GM12878 (cell line): ENCODE measurements at regions not wholly inside any gene's neighbourhood (a gene's known extent, or its start where the extent isn't known, plus 50 kb on each side); places are given as distances from the start of the nearest gene placed in this dataset.

Experiments used
- ATAC-seq: fragments of 200-7000 bp; cut with Tn5 transposase; 3 replicates; pipeline ENCODE4 v1.9.1; 2020; ENCODE audit warnings: mild to moderate bottlenecking, moderate library complexity
- BruUV-seq: library from RNA; stranded (reverse); fragments of 400-500 nt; replicated peaks from 2 replicates; lab custom pipeline; 2021; lab: Mats Ljungman, UMichigan
- CTCF ChIA-PET: fragments of 300-600 bp; sonication (Branson Sonifier 250); formaldehyde crosslinking; extraction: SDS; loops from one replicate; lab custom pipeline; 2021; ENCODE audit warnings: inconsistent platforms; lab: Yijun Ruan, JAX
- POLR2A ChIA-PET: fragments of 350-600 bp; formaldehyde crosslinking; extraction: SDS; loops from one replicate; lab custom pipeline; 2021; ENCODE audit warnings: inconsistent platforms; lab: Charles Lee
- RAD21 ChIA-PET: fragments of 300-600 bp; sonication (Branson Sonifier 250); formaldehyde crosslinking; loops from one replicate; lab custom pipeline; 2023; ENCODE audit warnings: antibody characterized with exemption; ENCODE audit not compliant: unreplicated experiment; lab: Charles Lee
- SMC1A ChIA-PET: fragments of 300-600 bp; sonication (Branson Sonifier 250); formaldehyde crosslinking; loops from one replicate; lab custom pipeline; 2023; ENCODE audit not compliant: unreplicated experiment, uncharacterized antibody; lab: Charles Lee
- DNase-seq: peaks from one replicate; pipeline ENCODE4 v3.0.0-alpha.2; 2011; ENCODE audit warnings: low read depth, low spot score
- FAIRE-seq: peaks from 3 replicates; lab custom pipeline; 2011; peaks lifted over from hg19 to GRCh38; lab: Jason Lieb, UNC
- H2AFZ ChIP-seq: 2 replicates; pipeline ENCODE4 v1.6.0; 2011; ENCODE audit warnings: low read depth, low read length, control low read depth; ENCODE audit not compliant: control insufficient read depth
- H3K27ac ChIP-seq: 2 replicates; pipeline ENCODE4 v1.5.1; 2011; ENCODE audit warnings: control low read depth; ENCODE audit not compliant: control insufficient read depth, insufficient read depth
- H3K27me3 ChIP-seq, 2 experiments: replicated peaks in 1 of 2; 2 replicates each; pipeline versions ENCODE4 v1.6.0 to v1.6.1; 2011; ENCODE audit warnings: low read length in 1 of 2; ENCODE audit not compliant: control insufficient read depth in 2 of 2, insufficient read depth in 2 of 2
- H3K36me3 ChIP-seq, 2 experiments: 2 replicates each; pipeline ENCODE4 v1.5.1; 2011; ENCODE audit warnings: low read length in 1 of 2; ENCODE audit not compliant: control insufficient read depth in 2 of 2, insufficient read depth in 2 of 2
- H3K4me1 ChIP-seq: 2 replicates; pipeline ENCODE4 v1.6.1; 2011; ENCODE audit warnings: mild to moderate bottlenecking, low read length, moderate library complexity, mixed read lengths; ENCODE audit not compliant: control insufficient read depth, insufficient read depth
- H3K4me2 ChIP-seq: 2 replicates; pipeline ENCODE4 v1.6.0; 2011; ENCODE audit warnings: control low read depth; ENCODE audit not compliant: control insufficient read depth, insufficient read depth
- H3K4me3 ChIP-seq: fragments of 200-600 bp; sonication (generic); 2 replicates; pipeline ENCODE4 v1.5.1; 2016
- H3K79me2 ChIP-seq: 2 replicates; pipeline ENCODE4 v1.6.0; 2011; ENCODE audit warnings: low read length; ENCODE audit not compliant: control insufficient read depth, insufficient read depth
- H3K9ac ChIP-seq: 2 replicates; pipeline ENCODE4 v1.8.0; 2011; ENCODE audit warnings: low read length, control low read depth, mixed read lengths; ENCODE audit not compliant: control insufficient read depth, insufficient read depth
- H3K9me3 ChIP-seq: replicated peaks from 3 replicates; pipeline ENCODE4 v1.5.1; 2011; ENCODE audit warnings: mild to moderate bottlenecking, low read length; ENCODE audit not compliant: control insufficient read depth, insufficient read depth
- H4K20me1 ChIP-seq: 2 replicates; pipeline ENCODE4 v1.6.0; 2011; ENCODE audit not compliant: control insufficient read depth, insufficient read depth
- CHD2 ChIP-seq: IDR thresholded peaks from 2 replicates; pipeline ENCODE4 v1.6.1; 2011; ENCODE audit warnings: low read depth, low read length, improper control_type of control experiment, borderline replicate concordance
- CREM ChIP-seq: IDR thresholded peaks from 2 replicates; pipeline ENCODE4 v1.6.1; 2014; ENCODE audit warnings: antibody characterized with exemption, low read depth
- FOXM1 ChIP-seq: IDR thresholded peaks from 2 replicates; pipeline ENCODE4 v1.6.1; 2012; ENCODE audit warnings: low read depth, mild to moderate bottlenecking, inconsistent platforms, low read length, moderate library complexity
- HCFC1 ChIP-seq: fragments of 150-350 bp; IDR thresholded peaks from 2 replicates; pipeline ENCODE4 v1.6.1; 2014; ENCODE audit warnings: low read length
- KDM1A ChIP-seq: fragments of 200-600 bp; sonication (generic); IDR thresholded peaks from 2 replicates; pipeline ENCODE4 v1.6.1; 2016; ENCODE audit warnings: borderline replicate concordance
- NBN ChIP-seq: fragments of 450-650 bp; IDR thresholded peaks from 2 replicates; pipeline ENCODE4 v1.6.1; 2016
- NRF1 ChIP-seq: conservative IDR thresholded peaks from 2 replicates; pipeline ENCODE4 v1.6.1; 2011; ENCODE audit warnings: mild to moderate bottlenecking, low read depth, low read length, improper control_type of control experiment
- PBX3 ChIP-seq: IDR thresholded peaks from 2 replicates; pipeline ENCODE4 v1.6.1; 2011; ENCODE audit warnings: mild to moderate bottlenecking, low read depth, low read length, moderate library complexity; ENCODE audit not compliant: insufficient replicate concordance
- PKNOX1 ChIP-seq: fragments of 450-650 bp; IDR thresholded peaks from 2 replicates; pipeline ENCODE4 v1.6.1; 2016; ENCODE audit warnings: mild to moderate bottlenecking
- SUPT20H ChIP-seq: IDR thresholded peaks from 2 replicates; pipeline ENCODE4 v1.6.1; 2011; ENCODE audit warnings: low read depth, mild to moderate bottlenecking, low read length, moderate library complexity, borderline replicate concordance; ENCODE audit not compliant: control insufficient read depth
- TCF3 ChIP-seq: IDR thresholded peaks from 2 replicates; pipeline ENCODE4 v1.6.1; 2012; ENCODE audit warnings: low read depth, mild to moderate bottlenecking, low read length, borderline replicate concordance; ENCODE audit not compliant: insufficient read depth
- ZZZ3 ChIP-seq: IDR thresholded peaks from 2 replicates; pipeline ENCODE4 v1.6.1; 2011; ENCODE audit warnings: low read depth; ENCODE audit not compliant: control insufficient read depth, insufficient read length
- WGBS: methylation state at CpG from one replicate; pipeline ENCODE4 v1.1.6; 2016; ENCODE audit warnings: low lambda C conversion rate; ENCODE audit not compliant: insufficient replicate concordance, insufficient coverage; ENCODE audit errors: missing lambda C conversion rate; 5-methylcytosine and 5-hydroxymethylcytosine counted together
- in situ Hi-C: fragments of 300-500 bp; cut with MboI; formaldehyde crosslinking; loops from 9 replicates; pipeline ENCODE4 v1.14.3; 2018; ENCODE audit warnings: mixed read lengths
- intact Hi-C: fragments of 100-400 bp; cut with micrococcal nuclease; formaldehyde crosslinking; loops from one replicate; pipeline ENCODE4 v1.14.2; 2022; ENCODE audit not compliant: unreplicated experiment
- TF ChIP-seq, protein P1 (sequence below): fragments of 450-650 bp; IDR thresholded peaks from 2 replicates; pipeline ENCODE4 v1.6.1; 2017; ENCODE audit warnings: low read depth, mild to moderate bottlenecking, moderate library complexity
- TF ChIP-seq, protein P2 (sequence below): IDR thresholded peaks from 2 replicates; pipeline ENCODE4 v1.6.1; 2012; ENCODE audit warnings: mild to moderate bottlenecking, low read depth, low read length

DNA sequence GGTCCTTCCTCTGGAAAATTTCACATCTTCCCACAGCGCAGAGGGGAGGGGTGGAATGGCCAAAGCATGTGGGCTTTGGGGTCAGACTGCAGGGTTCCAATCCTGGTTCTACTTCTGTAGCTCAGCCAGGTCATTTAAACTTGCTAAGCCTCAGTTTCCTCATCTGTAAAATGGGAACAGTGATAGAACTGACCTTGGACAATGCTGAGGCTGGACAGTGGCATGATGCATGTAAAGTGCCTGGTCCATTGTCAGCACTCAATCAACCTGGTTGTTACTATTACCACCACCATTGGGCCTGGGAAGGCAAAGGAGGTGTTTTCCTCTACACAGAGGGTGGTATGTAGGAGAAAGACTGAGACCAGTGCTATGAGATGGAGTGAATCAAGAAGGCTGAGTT is 162.8 kb downstream of the VRK1 start:
- Histone ChIP-seq H3K4me2 (no peak overlapping the region), H3K27me3 (no peaks in the 10 kb centered on the region), H3K9me3 (no peaks in the 10 kb centered on the region), H3K4me1 (no peaks in the 10 kb centered on the region), H3K79me2 (no peaks in the 10 kb centered on the region), H3K27ac (no peak overlapping the region), H2AFZ (no peak overlapping the region), H4K20me1 (no peaks in the 10 kb centered on the region), H3K36me3 (no peaks in the 10 kb centered on the region), H3K9ac (no peak overlapping the region), H3K4me3 (no peak overlapping the region)
- no TSS peak for BruUV-seq
- SMC1A ChIA-PET = no interaction called here
- no peak for FAIRE-seq
- 0% methylated on average over 1 of the region's 1 CpG for whole genome bisulfite sequencing
- RAD21 ChIA-PET = no interaction called here
- no peak for DNase-seq
- no peak for TF ChIP-seq NBN
- TF ChIP-seq, protein P1, sequence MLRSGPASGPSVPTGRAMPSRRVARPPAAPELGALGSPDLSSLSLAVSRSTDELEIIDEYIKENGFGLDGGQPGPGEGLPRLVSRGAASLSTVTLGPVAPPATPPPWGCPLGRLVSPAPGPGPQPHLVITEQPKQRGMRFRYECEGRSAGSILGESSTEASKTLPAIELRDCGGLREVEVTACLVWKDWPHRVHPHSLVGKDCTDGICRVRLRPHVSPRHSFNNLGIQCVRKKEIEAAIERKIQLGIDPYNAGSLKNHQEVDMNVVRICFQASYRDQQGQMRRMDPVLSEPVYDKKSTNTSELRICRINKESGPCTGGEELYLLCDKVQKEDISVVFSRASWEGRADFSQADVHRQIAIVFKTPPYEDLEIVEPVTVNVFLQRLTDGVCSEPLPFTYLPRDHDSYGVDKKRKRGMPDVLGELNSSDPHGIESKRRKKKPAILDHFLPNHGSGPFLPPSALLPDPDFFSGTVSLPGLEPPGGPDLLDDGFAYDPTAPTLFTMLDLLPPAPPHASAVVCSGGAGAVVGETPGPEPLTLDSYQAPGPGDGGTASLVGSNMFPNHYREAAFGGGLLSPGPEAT = no peak
- TF ChIP-seq, protein P2, sequence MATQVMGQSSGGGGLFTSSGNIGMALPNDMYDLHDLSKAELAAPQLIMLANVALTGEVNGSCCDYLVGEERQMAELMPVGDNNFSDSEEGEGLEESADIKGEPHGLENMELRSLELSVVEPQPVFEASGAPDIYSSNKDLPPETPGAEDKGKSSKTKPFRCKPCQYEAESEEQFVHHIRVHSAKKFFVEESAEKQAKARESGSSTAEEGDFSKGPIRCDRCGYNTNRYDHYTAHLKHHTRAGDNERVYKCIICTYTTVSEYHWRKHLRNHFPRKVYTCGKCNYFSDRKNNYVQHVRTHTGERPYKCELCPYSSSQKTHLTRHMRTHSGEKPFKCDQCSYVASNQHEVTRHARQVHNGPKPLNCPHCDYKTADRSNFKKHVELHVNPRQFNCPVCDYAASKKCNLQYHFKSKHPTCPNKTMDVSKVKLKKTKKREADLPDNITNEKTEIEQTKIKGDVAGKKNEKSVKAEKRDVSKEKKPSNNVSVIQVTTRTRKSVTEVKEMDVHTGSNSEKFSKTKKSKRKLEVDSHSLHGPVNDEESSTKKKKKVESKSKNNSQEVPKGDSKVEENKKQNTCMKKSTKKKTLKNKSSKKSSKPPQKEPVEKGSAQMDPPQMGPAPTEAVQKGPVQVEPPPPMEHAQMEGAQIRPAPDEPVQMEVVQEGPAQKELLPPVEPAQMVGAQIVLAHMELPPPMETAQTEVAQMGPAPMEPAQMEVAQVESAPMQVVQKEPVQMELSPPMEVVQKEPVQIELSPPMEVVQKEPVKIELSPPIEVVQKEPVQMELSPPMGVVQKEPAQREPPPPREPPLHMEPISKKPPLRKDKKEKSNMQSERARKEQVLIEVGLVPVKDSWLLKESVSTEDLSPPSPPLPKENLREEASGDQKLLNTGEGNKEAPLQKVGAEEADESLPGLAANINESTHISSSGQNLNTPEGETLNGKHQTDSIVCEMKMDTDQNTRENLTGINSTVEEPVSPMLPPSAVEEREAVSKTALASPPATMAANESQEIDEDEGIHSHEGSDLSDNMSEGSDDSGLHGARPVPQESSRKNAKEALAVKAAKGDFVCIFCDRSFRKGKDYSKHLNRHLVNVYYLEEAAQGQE = no peak
- TF ChIP-seq CHD2 = no peak
- TF ChIP-seq CREM = no peak
- no peak for TF ChIP-seq KDM1A
- TF ChIP-seq PKNOX1 = no peak
- no peak for TF ChIP-seq FOXM1
- TF ChIP-seq TCF3 = no peak
- no peak for TF ChIP-seq NRF1
- TF ChIP-seq PBX3 = no peak
- TF ChIP-seq SUPT20H = no peak
- TF ChIP-seq HCFC1 = no peak
- TF ChIP-seq ZZZ3 = no peak
- CTCF ChIA-PET = no interaction called here
- intact Hi-C loops (no loop called here), in situ Hi-C loops (no loop called here)
- no peak for ATAC-seq
- POLR2A ChIA-PET = no interaction called here
